ENCODE measurements at regions not wholly inside any gene's neighbourhood (a gene's known extent, or its start where the extent isn't known, plus 50 kb on each side); places are given as distances from the start of the nearest gene placed in this dataset.
A peak's percentile ranks its signal among the peaks of the same experiment; 100 is the strongest.

DNA sequence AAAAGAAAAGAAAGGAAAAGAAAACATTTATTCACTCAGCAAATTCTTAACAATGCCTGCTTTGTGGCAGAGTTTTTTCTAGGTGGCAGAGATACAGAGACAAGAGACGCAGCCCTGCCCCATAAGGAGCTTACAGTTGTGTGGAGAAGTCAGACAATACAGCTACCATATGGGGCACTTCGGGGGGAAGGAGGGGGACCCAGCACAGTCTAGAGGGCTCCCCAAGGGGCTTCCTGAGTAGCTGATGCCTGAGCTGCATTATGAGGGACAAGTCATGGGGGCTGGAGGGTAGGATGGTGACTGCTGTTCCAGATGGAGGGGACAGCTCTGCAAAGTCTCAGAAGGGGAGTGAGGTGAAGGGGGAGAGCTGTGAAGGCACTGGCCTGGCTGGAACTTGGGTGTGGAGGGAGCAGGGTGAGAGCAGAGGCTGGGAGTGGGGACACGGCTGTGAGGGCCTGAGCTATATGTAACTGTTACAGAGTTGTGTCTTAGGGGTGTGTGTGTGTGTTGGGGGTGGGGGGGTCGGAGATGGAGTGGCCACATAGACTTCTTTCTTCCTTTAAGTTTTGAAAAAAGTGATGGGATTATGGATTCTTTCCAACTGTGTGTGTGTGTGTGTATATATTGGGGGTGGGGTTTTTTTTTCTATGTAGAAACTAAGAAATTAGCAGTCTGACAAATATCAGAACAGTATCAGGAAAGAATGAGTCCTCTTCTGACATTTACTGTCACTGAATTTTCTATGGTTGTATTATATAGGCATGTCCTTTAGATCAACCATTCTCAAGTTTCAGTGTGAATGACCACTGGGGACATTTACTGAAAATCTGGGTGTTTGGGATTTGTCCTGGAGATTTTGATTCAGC, 66.0 kb upstream of the HAAO start:
- Histone ChIP-seq H3K4me3 (no peak overlapping the region), H3K4me1 (peaks cover 2 to 30% (median 24%) of the 10 kb centered on the region in 9 donors), H3K36me3 (no peaks in the 10 kb centered on the region), H3K27ac (peak overlapping the region in 2 of 10 donors; percentile 62 to 76), H3K9me3 (peaks cover 0 to 21% (median 2%) of the 10 kb centered on the region in 11 donors), H3K27me3 (no peaks in the 10 kb centered on the region)
- 74 to 77% methylated on average over 4 of the region's 4 CpGs for WGBS, 2 donors
- intact Hi-C loops (cut with DNase I): loop anchor here in 5 of 10 donors (5.0 to 10.0 kb wide), 4 partner anchors 49 to 626 kb away; partner anchors contain the start of gene ZFP36L2 (in 2 of the 5)
- ATAC-seq (no peak), DNase-seq (no peak)
- TF ChIP-seq, protein P1, sequence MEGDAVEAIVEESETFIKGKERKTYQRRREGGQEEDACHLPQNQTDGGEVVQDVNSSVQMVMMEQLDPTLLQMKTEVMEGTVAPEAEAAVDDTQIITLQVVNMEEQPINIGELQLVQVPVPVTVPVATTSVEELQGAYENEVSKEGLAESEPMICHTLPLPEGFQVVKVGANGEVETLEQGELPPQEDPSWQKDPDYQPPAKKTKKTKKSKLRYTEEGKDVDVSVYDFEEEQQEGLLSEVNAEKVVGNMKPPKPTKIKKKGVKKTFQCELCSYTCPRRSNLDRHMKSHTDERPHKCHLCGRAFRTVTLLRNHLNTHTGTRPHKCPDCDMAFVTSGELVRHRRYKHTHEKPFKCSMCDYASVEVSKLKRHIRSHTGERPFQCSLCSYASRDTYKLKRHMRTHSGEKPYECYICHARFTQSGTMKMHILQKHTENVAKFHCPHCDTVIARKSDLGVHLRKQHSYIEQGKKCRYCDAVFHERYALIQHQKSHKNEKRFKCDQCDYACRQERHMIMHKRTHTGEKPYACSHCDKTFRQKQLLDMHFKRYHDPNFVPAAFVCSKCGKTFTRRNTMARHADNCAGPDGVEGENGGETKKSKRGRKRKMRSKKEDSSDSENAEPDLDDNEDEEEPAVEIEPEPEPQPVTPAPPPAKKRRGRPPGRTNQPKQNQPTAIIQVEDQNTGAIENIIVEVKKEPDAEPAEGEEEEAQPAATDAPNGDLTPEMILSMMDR (IDR thresholded peaks at IDR 0.05): no peak

DNA sequence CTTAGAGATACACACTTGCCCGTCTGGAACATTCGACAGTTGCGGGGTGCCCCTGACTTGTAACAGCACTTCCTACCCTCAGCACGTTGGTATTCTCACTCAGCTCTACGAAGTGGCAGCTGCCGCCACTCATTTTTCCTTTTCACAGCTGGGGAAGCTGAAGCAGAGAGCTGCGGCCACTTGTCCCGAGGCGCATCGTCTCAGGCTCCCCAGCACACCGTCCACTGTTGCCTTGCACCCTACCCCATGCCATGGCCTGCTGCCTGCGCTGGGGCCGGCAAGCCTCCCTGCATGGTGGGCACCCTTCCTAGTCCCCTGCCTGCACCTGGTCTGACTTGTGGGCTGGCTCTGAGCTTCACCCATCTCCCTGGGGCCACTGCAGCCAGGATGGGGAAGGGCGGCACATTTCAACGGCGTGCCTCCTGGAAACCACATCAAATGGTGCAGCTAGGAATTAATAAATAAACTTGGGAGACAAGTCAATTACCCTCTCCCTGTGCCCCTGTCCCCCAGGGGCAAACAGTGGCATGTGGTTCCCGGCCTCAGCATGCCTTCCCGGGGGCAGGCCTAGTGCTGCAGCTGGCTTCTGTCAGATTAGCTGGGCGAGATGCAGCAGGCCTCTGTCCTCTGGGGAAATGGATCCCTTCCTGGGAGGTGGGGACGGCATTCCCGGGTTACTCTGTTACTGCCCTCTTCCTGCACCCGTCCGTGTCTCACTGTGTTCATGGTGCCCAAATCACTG, 64.7 kb upstream of the HAAO start:
- 84 to 92% methylated on average over 23 of the region's 23 CpGs for WGBS, 2 donors
- no peak for DNase-seq
- TF ChIP-seq, protein P1 (IDR thresholded peaks at IDR 0.05): no peak
- ATAC-seq: no peak
- H3K27me3 ChIP-seq: no peaks in the 10 kb centered on the region
- H3K36me3 ChIP-seq: no peaks in the 10 kb centered on the region
- H3K27ac ChIP-seq: no peak overlapping the region
- H3K4me1 ChIP-seq: peaks cover 2 to 33% (median 23%) of the 10 kb centered on the region in 9 donors
- intact Hi-C loops (cut with DNase I): loop anchor here in 5 of 10 donors (5.0 to 10.0 kb wide), 4 partner anchors 50 to 628 kb away; partner anchors contain the start of gene ZFP36L2 (in 2 of the 5)
- peaks cover 0 to 21% (median 2%) of the 10 kb centered on the region in 11 donors for H3K9me3 ChIP-seq
- no peak overlapping the region for H3K4me3 ChIP-seq

DNA sequence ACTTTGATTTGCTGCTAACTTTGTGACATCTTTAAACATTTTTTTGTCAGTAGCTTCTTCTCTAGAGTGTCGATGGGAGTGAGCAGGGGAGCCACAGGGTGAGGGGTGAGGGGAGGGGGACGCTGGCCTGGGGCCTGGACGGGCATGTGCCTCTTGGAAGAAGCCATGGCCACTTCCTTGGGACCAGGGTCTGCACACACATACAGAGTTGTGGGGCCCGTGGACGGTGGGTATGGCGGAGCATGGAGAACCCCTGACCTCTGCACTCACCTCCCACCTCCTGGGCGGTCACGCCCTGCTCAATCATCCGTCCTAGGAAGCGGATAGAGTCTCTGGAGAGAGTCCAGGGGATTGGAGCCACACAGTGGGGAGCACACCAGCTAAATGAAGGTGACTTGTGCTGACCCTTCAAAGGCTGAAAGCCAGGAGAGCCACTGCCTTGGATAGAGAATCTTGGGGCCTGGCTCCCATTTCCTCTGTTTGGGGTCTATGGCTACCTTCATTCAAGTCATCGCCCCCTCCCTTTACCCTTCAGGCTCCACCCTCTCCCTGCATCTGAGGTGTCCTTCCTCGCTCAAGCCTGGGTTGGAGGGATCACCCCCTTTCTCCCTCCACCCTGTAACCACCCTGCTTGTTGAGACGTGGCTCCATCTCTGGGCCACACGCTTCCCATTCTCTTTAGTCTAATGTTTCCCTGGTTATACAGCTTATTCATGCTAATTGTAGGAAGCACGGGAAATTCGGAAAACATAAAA, 63.9 kb upstream of the HAAO start:
- no peaks in the 10 kb centered on the region for H3K36me3 ChIP-seq
- peaks cover 0 to 21% (median 2%) of the 10 kb centered on the region in 11 donors for H3K9me3 ChIP-seq
- DNase-seq (no peak), ATAC-seq (no peak)
- no peak overlapping the region for H3K4me3 ChIP-seq
- intact Hi-C loops (cut with DNase I): loop anchor here in 5 of 10 donors (5.0 to 10.0 kb wide), 4 partner anchors 51 to 629 kb away; partner anchors contain the start of gene ZFP36L2 (in 2 of the 5)
- TF ChIP-seq, protein P1 (IDR thresholded peaks at IDR 0.05): no peak
- no peaks in the 10 kb centered on the region for H3K27me3 ChIP-seq
- peaks cover 2 to 33% (median 22%) of the 10 kb centered on the region in 9 donors for H3K4me1 ChIP-seq
- 91 to 97% methylated on average over 16 of the region's 16 CpGs for WGBS, 2 donors
- no peak overlapping the region for H3K27ac ChIP-seq

Data from heart right ventricle (tissue), 16 donors.